ENCODE measurements at regions not wholly inside any gene's neighbourhood (a gene's known extent, or its start where the extent isn't known, plus 50 kb on each side); places are given as distances from the start of the nearest gene placed in this dataset.

- Histone ChIP-seq H3K4me3 (ENCODE audit: low read depth, low read length) (no peak overlapping the region), H3K27ac (ENCODE audit: extremely low read depth, low read depth, low read length) (no peak overlapping the region), H3K4me1 (ENCODE audit: control insufficient read depth, insufficient read depth, low read length) (no peaks in the 10 kb centered on the region), H3K36me3 (ENCODE audit: control insufficient read depth in 2 of 2, insufficient read depth in 1 of 2, low read length in 2 of 2) (no peaks in the 10 kb centered on the region), H3K9me3 (ENCODE audit: control insufficient read depth, insufficient read depth, low read depth, low read length) (no peaks in the 10 kb centered on the region)
- no peak for TF ChIP-seq ZNF335 (tag by site-specific recombination; conservative IDR thresholded peaks at IDR 0.05)
- TF ChIP-seq HOXC10 (CRISPR knock-in tag; IDR thresholded peaks at IDR 0.05) = no peak
- TF ChIP-seq ZNF76 (tag by site-specific recombination; IDR thresholded peaks at IDR 0.05; ENCODE audit: borderline replicate concordance, low read depth) = no peak
- TF ChIP-seq ZNF529 (tag by site-specific recombination; IDR thresholded peaks at IDR 0.05; ENCODE audit: insufficient replicate concordance) = no peak
- no peak for TF ChIP-seq ZNF132 (tag by site-specific recombination; IDR thresholded peaks at IDR 0.05; ENCODE audit: borderline replicate concordance)
- TF ChIP-seq FEZF1 (tag by site-specific recombination; IDR thresholded peaks at IDR 0.05) = no peak
- no peak for TF ChIP-seq IKZF3 (tag by site-specific recombination; IDR thresholded peaks at IDR 0.05)
- no peak for TF ChIP-seq OVOL3 (tag by site-specific recombination; IDR thresholded peaks at IDR 0.05)
- no peak for TF ChIP-seq RBAK (tag by site-specific recombination; IDR thresholded peaks at IDR 0.05)
- no peak for TF ChIP-seq ZNF266 (tag by site-specific recombination; IDR thresholded peaks at IDR 0.05; ENCODE audit: low read depth)
- no peak for TF ChIP-seq ZNF830 (tag by site-specific recombination; IDR thresholded peaks at IDR 0.05; ENCODE audit: low read depth)
- TF ChIP-seq, protein P1, sequence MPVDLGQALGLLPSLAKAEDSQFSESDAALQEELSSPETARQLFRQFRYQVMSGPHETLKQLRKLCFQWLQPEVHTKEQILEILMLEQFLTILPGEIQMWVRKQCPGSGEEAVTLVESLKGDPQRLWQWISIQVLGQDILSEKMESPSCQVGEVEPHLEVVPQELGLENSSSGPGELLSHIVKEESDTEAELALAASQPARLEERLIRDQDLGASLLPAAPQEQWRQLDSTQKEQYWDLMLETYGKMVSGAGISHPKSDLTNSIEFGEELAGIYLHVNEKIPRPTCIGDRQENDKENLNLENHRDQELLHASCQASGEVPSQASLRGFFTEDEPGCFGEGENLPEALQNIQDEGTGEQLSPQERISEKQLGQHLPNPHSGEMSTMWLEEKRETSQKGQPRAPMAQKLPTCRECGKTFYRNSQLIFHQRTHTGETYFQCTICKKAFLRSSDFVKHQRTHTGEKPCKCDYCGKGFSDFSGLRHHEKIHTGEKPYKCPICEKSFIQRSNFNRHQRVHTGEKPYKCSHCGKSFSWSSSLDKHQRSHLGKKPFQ (tag by site-specific recombination; IDR thresholded peaks at IDR 0.05) = no peak
- no peak for TF ChIP-seq KLF17 (tag by site-specific recombination; IDR thresholded peaks at IDR 0.05)
- TF ChIP-seq ZNF16 (tag by site-specific recombination; IDR thresholded peaks at IDR 0.05; ENCODE audit: low read depth) = no peak
- ChIA-PET POLR2A (no interaction called here), CTCF (no interaction called here)
Observed at GRCh38 chr9:90539286-90539685, 103.3 kb downstream of the DIRAS2 start.

GRCh38 chr9:90540734-90541133 is 101.9 kb downstream of the DIRAS2 start:
- H3K36me3 ChIP-seq (ENCODE audit: control insufficient read depth in 2 of 2, insufficient read depth in 1 of 2, low read length in 2 of 2) = no peaks in the 10 kb centered on the region
- H3K9me3 ChIP-seq (ENCODE audit: control insufficient read depth, insufficient read depth, low read depth, low read length) = no peaks in the 10 kb centered on the region
- ChIA-PET CTCF (no interaction called here), POLR2A (no interaction called here)
- no peak for TF ChIP-seq PRDM10 (tag by site-specific recombination; IDR thresholded peaks at IDR 0.05)
- no peak for TF ChIP-seq ZNF221 (tag by site-specific recombination; IDR thresholded peaks at IDR 0.05; ENCODE audit: borderline replicate concordance)
- TF ChIP-seq ZNF776 (tag by site-specific recombination; IDR thresholded peaks at IDR 0.05; ENCODE audit: borderline replicate concordance) = no peak
- TF ChIP-seq ELK4 (IDR thresholded peaks at IDR 0.05; ENCODE audit: borderline replicate concordance, low read depth, low read length) = no peak
- no peak for TF ChIP-seq ZNF707 (tag by site-specific recombination; IDR thresholded peaks at IDR 0.05)
- TF ChIP-seq TSHZ1 (tag by site-specific recombination; IDR thresholded peaks at IDR 0.05; ENCODE audit: borderline replicate concordance) = no peak
- TF ChIP-seq, protein P2, sequence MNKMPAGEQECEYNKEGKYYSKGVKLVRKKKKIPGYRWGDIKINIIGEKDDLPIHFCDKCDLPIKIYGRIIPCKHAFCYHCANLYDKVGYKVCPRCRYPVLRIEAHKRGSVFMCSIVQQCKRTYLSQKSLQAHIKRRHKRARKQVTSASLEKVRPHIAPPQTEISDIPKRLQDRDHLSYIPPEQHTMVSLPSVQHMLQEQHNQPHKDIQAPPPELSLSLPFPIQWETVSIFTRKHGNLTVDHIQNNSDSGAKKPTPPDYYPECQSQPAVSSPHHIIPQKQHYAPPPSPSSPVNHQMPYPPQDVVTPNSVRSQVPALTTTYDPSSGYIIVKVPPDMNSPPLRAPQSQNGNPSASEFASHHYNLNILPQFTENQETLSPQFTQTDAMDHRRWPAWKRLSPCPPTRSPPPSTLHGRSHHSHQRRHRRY (tag by site-specific recombination; IDR thresholded peaks at IDR 0.05) = no peak
- no peak overlapping the region for H3K4me3 ChIP-seq (ENCODE audit: low read depth, low read length)
- no peak overlapping the region for H3K27ac ChIP-seq (ENCODE audit: extremely low read depth, low read depth, low read length)
- H3K4me1 ChIP-seq (ENCODE audit: control insufficient read depth, insufficient read depth, low read length) = no peaks in the 10 kb centered on the region
